ENCODE measurements at regions not wholly inside any gene's neighbourhood (a gene's known extent, or its start where the extent isn't known, plus 50 kb on each side); places are given as distances from the start of the nearest gene placed in this dataset.
"Not testable (repeated sequence)": the region's sequence is repeated elsewhere in the genome, so short reads cannot be mapped to it uniquely, and the experiment has no call there.

- intact Hi-C loops (cut with micrococcal nuclease); H3K27me3 Mint-ChIP-seq (ENCODE audit: low read depth); H3K4me3 Mint-ChIP-seq (ENCODE audit: low read depth); H3K27ac Mint-ChIP-seq; H3K4me1 Mint-ChIP-seq (ENCODE audit: low read depth); H3K36me3 Mint-ChIP-seq (ENCODE audit: low read depth); DNase-seq (ENCODE audit: low spot score): not testable (repeated sequence)
- H3K9me3 Mint-ChIP-seq: peaks cover 11% of the 10 kb centered on the region
Measured at GRCh38 chr19:28538579-28538978, 674.4 kb downstream of the UQCRFS1 start.

- H3K4me3 Mint-ChIP-seq (ENCODE audit: low read depth): no peak overlapping the region
- intact Hi-C loops (cut with micrococcal nuclease): no loop called here
- H3K4me1 Mint-ChIP-seq (ENCODE audit: low read depth): no peaks in the 10 kb centered on the region
- H3K27ac Mint-ChIP-seq: no peak overlapping the region
- no peaks in the 10 kb centered on the region for H3K36me3 Mint-ChIP-seq (ENCODE audit: low read depth)
- H3K27me3 Mint-ChIP-seq (ENCODE audit: low read depth): no peaks in the 10 kb centered on the region
- peaks cover 11% of the 10 kb centered on the region for H3K9me3 Mint-ChIP-seq
- DNase-seq (ENCODE audit: low spot score): no peak
Measured at GRCh38 chr19:28537896-28538295, 675.1 kb downstream of the UQCRFS1 start.

- Mint-ChIP-seq H3K4me3 (ENCODE audit: low read depth) (no peak overlapping the region), H3K27ac (no peak overlapping the region), H3K4me1 (ENCODE audit: low read depth) (no peaks in the 10 kb centered on the region), H3K36me3 (ENCODE audit: low read depth) (no peaks in the 10 kb centered on the region), H3K27me3 (ENCODE audit: low read depth) (no peaks in the 10 kb centered on the region), H3K9me3 (peaks cover 11% of the 10 kb centered on the region)
- intact Hi-C loops (cut with micrococcal nuclease): no loop called here
- no peak for DNase-seq (ENCODE audit: low spot score)
Measured at GRCh38 chr19:28537079-28537478, 675.9 kb downstream of the UQCRFS1 start.

- Mint-ChIP-seq H3K4me1 (ENCODE audit: low read depth) (no peaks in the 10 kb centered on the region), H3K9me3 (peaks cover 11% of the 10 kb centered on the region), H3K27ac (no peak overlapping the region), H3K4me3 (ENCODE audit: low read depth) (no peak overlapping the region), H3K36me3 (ENCODE audit: low read depth) (no peaks in the 10 kb centered on the region), H3K27me3 (ENCODE audit: low read depth) (no peaks in the 10 kb centered on the region)
- no peak for DNase-seq (ENCODE audit: low spot score)
- intact Hi-C loops (cut with micrococcal nuclease): no loop called here
Measured at GRCh38 chr19:28535352-28535775, 677.6 kb downstream of the UQCRFS1 start.

GRCh38 chr19:28534766-28535351, 678.1 kb downstream of the UQCRFS1 start:
- Mint-ChIP-seq H3K4me3 (ENCODE audit: low read depth) (no peak overlapping the region), H3K27ac (no peak overlapping the region), H3K9me3 (peaks cover 11% of the 10 kb centered on the region), H3K27me3 (ENCODE audit: low read depth) (no peaks in the 10 kb centered on the region), H3K4me1 (ENCODE audit: low read depth) (no peaks in the 10 kb centered on the region), H3K36me3 (ENCODE audit: low read depth) (no peaks in the 10 kb centered on the region)
- DNase-seq (ENCODE audit: low spot score): no peak
- intact Hi-C loops (cut with micrococcal nuclease): no loop called here

GRCh38 chr19:28532765-28533341, 680.1 kb downstream of the UQCRFS1 start:
- Mint-ChIP-seq H3K36me3 (ENCODE audit: low read depth) (no peaks in the 10 kb centered on the region), H3K27ac (no peak overlapping the region), H3K4me3 (ENCODE audit: low read depth) (no peak overlapping the region), H3K27me3 (ENCODE audit: low read depth) (no peaks in the 10 kb centered on the region), H3K4me1 (ENCODE audit: low read depth) (no peaks in the 10 kb centered on the region), H3K9me3 (peaks cover 6% of the 10 kb centered on the region)
- intact Hi-C loops (cut with micrococcal nuclease): no loop called here
- no peak for DNase-seq (ENCODE audit: low spot score)

GRCh38 chr19:28531979-28532378, 681.0 kb downstream of the UQCRFS1 start:
- Mint-ChIP-seq H3K27me3 (ENCODE audit: low read depth) (no peaks in the 10 kb centered on the region), H3K4me3 (ENCODE audit: low read depth) (no peak overlapping the region), H3K9me3 (peaks cover 4% of the 10 kb centered on the region), H3K36me3 (ENCODE audit: low read depth) (no peaks in the 10 kb centered on the region), H3K27ac (no peak overlapping the region), H3K4me1 (ENCODE audit: low read depth) (no peaks in the 10 kb centered on the region)
- intact Hi-C loops (cut with micrococcal nuclease): no loop called here
- no peak for DNase-seq (ENCODE audit: low spot score)

GRCh38 chr19:28530406-28531035, 682.4 kb downstream of the UQCRFS1 start:
- Mint-ChIP-seq H3K4me1 (ENCODE audit: low read depth) (no peaks in the 10 kb centered on the region), H3K27ac (no peak overlapping the region), H3K9me3 (peaks cover 4% of the 10 kb centered on the region), H3K36me3 (ENCODE audit: low read depth) (no peaks in the 10 kb centered on the region), H3K4me3 (ENCODE audit: low read depth) (no peak overlapping the region), H3K27me3 (ENCODE audit: low read depth) (no peaks in the 10 kb centered on the region)
- no peak for DNase-seq (ENCODE audit: low spot score)
- intact Hi-C loops (cut with micrococcal nuclease): no loop called here

GRCh38 chr19:28526038-28526437, 686.9 kb downstream of the UQCRFS1 start:
- Mint-ChIP-seq H3K27me3 (ENCODE audit: low read depth) (no peaks in the 10 kb centered on the region), H3K4me1 (ENCODE audit: low read depth) (no peaks in the 10 kb centered on the region), H3K4me3 (ENCODE audit: low read depth) (no peak overlapping the region), H3K9me3 (no peaks in the 10 kb centered on the region), H3K36me3 (ENCODE audit: low read depth) (no peaks in the 10 kb centered on the region), H3K27ac (no peak overlapping the region)
- intact Hi-C loops (cut with micrococcal nuclease): no loop called here
- DNase-seq (ENCODE audit: low spot score): no peak

GRCh38 chr19:28523619-28524018, 689.3 kb downstream of the UQCRFS1 start:
- no peaks in the 10 kb centered on the region for H3K9me3 Mint-ChIP-seq
- H3K36me3 Mint-ChIP-seq (ENCODE audit: low read depth): no peaks in the 10 kb centered on the region
- no peak overlapping the region for H3K4me3 Mint-ChIP-seq (ENCODE audit: low read depth)
- intact Hi-C loops (cut with micrococcal nuclease): no loop called here
- no peaks in the 10 kb centered on the region for H3K27me3 Mint-ChIP-seq (ENCODE audit: low read depth)
- no peaks in the 10 kb centered on the region for H3K4me1 Mint-ChIP-seq (ENCODE audit: low read depth)
- no peak overlapping the region for H3K27ac Mint-ChIP-seq
- no peak for DNase-seq (ENCODE audit: low spot score)

- Mint-ChIP-seq H3K4me1 (ENCODE audit: low read depth) (no peaks in the 10 kb centered on the region), H3K4me3 (ENCODE audit: low read depth) (no peak overlapping the region), H3K27me3 (ENCODE audit: low read depth) (no peaks in the 10 kb centered on the region), H3K36me3 (ENCODE audit: low read depth) (no peaks in the 10 kb centered on the region), H3K27ac (no peak overlapping the region), H3K9me3 (no peaks in the 10 kb centered on the region)
- intact Hi-C loops (cut with micrococcal nuclease): no loop called here
- DNase-seq (ENCODE audit: low spot score): no peak
Measured at GRCh38 chr19:28522545-28522922, 690.4 kb downstream of the UQCRFS1 start.

GRCh38 chr19:28521614-28522544, 691.1 kb downstream of the UQCRFS1 start:
- Mint-ChIP-seq H3K4me3 (ENCODE audit: low read depth) (no peak overlapping the region), H3K27me3 (ENCODE audit: low read depth) (no peaks in the 10 kb centered on the region), H3K4me1 (ENCODE audit: low read depth) (no peaks in the 10 kb centered on the region), H3K9me3 (no peaks in the 10 kb centered on the region), H3K36me3 (ENCODE audit: low read depth) (no peaks in the 10 kb centered on the region), H3K27ac (no peak overlapping the region)
- intact Hi-C loops (cut with micrococcal nuclease): no loop called here
- no peak for DNase-seq (ENCODE audit: low spot score)
